ENCODE measurements at regions not wholly inside any gene's neighbourhood (a gene's known extent, or its start where the extent isn't known, plus 50 kb on each side); places are given as distances from the start of the nearest gene placed in this dataset.

DNA sequence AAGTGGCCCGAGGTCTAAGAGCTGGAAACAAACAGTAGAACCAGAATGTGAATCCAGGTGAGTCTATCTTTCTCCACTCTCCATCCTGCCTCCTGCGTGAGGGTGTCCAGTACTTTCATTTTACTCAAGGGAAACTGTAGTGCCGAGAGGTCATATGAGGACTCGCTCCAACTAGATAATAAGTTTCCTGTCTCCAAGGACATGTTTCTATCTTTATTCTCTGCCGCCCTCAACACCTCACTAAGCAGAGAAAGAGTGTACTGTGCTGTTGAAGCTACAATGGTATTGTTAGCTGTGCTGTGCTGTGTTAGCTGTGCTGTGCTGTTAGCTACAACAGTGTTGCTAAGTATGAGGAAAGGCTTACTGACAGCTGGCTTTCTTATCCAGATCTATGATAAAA, 137.9 kb upstream of the COL8A1 start:
- no peak for DNase-seq (ENCODE audit: low spot score)

DNA sequence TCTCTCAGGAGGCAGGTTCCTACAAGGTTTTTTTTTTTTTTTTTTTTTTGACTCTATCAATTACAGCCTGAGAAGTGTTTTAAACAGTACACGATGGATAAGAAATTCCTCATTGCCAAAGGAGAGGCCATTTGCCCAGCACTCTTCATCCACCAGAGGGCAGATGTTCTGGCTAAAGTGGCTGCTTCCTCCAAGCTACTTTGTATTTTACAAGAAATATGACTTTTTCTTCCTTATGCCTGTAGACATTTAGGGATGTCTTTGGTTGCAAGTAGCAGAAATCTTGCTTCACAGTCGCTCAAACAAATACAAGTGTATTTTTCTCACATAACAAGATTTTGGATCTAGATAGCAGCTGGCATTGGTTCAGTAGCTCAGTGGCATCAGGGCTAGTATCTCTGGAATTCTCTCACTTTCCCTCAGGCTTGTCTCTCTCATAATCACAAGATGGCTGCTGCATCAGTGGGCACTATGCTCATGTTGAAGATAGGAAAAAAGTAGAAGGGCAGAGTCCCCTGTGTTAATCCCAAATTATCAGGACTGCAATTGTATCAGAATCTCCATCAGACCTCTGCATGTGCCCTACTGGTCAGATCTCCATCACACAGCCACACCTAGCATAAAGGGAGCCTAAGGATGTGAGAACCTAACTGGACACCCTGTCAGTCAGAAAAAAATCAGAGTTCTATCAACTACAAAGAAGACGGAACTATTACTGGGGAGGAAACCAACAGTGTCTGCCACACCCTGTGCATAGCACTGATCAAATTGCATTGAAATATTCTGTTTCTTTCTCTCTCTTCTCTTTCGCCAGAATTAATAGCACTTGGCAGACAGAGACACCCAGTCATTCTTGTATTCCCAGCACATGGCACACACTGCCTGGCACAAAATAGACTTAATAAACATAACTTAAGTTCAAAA, 138.9 kb upstream of the COL8A1 start:
- DNase-seq (ENCODE audit: low spot score), result peak; percentile 15

DNA sequence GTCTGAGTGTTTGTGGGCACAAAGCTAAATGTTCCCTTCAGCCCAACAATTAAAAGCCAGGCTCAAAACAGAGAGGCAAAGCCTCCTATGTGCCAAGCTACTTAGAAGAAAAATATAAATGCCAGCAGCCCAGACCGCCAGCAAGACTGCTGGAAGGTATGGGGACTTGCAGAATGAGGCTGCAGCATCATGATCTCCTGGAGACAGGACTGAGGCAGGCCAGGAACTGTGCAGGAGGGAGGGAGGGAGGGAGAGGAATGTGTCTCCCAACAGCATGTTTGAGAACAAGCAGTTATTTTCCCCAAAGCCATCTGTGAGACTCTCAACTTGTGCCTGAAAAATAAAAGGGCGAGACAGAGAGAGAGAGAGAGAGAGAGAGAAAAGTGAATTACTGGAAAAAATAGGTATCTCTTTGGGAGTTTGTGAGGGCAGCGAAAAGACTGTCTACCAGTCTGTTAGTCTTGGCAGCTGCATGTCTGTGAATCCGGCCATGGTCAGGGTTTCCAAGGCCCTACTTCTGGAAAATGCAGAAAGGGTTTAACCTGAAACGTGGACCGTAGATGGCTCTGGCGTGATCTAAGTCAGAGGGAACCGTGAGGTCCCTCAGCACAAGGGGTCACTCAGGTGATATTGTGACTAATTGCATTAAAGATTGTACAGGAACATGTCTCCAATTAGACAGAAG, 139.7 kb upstream of the COL8A1 start:
- DNase-seq (ENCODE audit: low spot score), result no peak

DNA sequence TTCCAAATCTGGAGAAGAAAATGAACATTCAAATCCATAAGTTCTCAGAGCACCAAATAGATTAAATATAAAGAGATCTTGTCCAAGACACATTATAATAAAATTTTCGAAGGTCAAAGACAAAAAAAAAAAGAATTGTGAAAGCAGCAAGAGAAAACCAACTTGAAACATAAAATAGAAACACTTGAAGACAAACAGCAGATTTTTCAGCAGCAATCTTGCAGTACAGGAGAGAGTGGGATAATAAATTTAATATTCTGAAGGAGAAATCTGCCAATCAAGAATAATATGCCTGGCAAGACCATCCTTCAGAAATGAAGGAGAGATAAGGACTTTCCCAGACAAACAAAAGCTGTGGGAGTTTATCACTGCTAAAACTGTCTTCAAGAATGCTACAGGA, 150.5 kb upstream of the COL8A1 start:
- DNase-seq (ENCODE audit: low spot score), result no peak

DNA sequence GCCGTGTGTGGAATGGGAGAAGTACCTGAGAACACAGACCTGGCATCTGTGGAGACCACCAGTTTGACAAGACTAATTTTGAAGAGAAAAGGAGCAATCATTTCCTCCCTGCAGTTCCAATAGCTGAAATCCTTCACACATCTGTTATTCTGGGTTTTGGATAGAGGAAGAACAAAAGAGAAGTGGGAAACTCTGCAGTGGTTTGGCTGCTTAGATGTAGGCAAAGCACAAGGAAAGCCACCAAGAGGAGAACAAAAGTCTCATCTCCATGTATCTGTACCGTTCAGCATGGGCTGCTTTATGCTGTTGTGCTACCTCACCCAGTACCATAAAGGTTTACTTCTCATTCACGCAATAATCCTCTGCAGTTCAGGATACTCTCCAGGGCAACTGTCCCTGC, 153.1 kb upstream of the COL8A1 start:
- DNase-seq (ENCODE audit: low spot score), result no peak

DNA sequence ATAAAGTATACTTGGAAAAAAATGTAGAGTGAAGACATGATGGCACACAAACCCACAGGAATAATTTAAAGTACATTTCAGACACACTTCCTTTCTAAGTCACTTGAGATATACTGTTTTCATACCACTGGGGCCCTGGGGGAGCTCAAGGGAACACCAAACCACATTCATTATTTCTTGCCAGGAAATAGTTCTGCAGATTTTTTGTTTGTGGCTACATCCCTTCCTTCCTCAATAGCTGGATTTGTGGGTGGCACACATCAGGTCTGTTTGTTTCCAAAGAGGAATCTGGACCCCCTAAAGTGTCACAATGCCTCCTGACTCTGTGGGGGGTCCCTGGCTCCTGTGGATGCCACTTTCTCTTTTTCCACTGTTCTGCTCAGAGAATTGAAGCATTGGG, 153.5 kb upstream of the COL8A1 start:
- no peak for DNase-seq (ENCODE audit: low spot score)

DNA sequence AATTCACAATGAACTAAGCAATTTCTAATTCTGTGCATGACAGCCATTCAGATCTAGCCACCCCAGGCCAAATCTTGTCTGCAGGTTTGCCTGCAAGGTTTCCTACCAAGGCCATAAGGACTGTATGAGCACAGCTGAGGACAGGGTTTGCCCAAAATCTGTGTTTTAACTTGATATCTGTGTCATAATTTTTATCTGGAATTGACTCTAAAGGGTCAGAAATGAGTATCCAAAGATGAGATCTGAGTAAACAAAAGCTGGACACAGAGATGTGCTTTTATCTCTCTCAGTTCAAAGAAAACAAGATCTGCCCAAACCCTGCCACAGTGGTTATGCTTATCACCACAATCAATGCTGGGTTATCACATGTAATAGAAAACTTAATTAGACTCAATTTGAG, 154.6 kb upstream of the COL8A1 start:
- DNase-seq (ENCODE audit: low spot score), result no peak

DNA sequence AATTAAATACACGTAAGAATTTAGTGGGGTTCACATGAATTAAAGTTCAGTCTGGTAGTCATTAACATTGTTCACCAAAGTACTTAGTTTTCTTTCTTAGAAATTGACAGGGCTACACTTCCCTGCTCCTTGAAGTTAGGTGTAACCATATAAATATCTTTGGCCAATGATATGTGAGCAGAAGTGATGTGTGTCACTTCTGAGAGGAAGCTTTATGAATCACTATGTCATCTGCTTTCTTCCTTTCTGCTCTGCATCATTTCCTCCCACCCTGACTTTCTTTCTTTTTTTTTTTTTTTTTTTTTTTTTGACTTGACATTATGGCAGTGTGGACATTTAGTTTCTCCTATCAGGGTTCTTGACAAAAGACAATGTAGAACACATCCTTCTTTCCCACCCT, 156.2 kb upstream of the COL8A1 start:
- DNase-seq (ENCODE audit: low spot score), result no peak

DNA sequence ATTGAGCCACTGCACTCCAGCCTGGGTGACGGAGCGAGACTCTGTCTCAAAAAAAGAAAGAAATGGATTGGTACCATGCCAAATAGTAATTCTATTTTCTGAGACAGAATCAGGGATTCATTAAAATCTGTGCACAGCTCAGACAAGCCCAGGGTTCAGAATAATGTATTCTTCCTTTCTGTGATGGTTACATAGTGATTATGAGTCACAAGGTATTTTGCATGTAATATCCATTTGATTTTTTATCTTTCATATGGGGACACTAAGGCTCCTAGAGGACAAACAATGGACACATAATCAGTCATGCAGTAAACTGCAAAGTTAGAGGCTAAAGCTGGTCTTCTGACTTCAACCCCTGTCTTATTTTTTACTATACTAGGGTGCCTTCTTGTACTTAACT, 156.8 kb upstream of the COL8A1 start:
- no peak for DNase-seq (ENCODE audit: low spot score)

DNA sequence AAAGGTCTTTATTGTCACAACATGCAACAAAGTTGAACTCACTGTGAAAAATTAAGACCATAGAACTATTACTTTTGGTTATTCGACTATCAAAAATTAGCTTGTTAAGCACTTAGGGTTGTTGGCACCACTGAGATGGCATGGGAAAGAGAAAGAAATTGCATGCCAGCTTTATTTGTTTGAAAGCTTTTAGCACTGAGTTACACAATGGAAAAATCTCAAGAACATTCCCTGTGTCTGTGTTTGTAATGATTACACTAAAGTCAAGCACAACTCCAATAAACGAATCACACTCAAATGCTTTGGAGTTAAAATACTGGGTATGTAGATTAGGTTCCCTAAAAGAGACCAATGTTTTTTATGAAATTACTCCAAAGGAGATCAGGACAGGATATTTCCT, 158.6 kb upstream of the COL8A1 start:
- no peak for DNase-seq (ENCODE audit: low spot score)

DNA sequence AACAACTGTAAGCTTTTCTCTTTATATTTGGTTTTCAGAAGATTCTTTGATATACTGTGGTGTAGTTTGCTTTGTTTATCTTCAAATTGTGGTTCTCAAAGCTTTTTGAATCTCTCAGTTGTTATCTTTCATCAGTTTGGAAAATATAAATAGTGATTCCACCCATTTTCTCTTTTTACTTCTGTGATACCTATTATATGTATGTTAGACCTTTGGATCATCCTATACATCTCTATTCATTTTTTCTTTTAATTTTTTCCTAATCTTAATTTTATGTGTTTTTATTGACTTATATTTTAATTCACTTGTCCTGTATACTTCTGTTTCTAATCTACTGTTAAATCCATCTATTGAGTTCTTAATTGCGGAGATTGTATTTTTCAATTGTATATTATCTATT, 160.7 kb upstream of the COL8A1 start:
- DNase-seq (ENCODE audit: low spot score), result no peak

DNA sequence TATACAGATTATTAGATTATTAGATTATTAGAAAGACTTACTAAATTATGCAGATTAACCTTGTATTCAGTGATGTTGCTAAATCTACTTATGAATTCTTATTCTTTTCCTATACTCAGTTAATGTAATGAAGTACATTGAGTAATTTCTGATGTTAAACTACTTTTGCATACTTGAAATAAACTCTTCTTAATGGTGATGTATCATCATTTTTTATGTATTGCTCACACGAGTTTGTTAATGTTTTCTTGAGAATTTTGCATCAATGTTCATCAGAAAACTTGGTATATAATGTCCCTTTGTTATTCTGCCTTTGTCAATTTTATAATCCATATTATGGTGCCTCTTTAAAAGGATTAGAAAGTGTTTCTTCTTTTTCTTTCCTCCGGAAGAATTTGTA, 163.2 kb upstream of the COL8A1 start:
- DNase-seq (ENCODE audit: low spot score), result no peak

DNA sequence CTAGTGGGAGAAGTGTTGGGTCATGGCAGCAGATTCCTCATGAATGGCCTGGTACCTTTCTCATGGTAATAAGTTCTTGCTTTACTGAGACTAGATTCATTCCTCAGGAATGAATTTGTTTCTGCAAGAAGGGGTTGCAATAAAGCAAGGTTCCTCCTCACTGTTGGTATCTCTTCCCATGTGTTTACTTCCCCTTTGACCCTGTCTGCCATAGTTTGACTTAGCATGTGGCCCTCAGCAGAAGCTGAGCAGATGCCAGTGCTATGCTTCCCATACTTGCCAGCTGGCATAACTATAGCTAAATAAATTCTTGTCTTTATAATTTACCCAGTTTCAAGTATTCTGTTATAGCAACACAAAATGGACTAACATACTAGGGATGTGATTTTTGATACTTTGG, 163.6 kb upstream of the COL8A1 start:
- DNase-seq (ENCODE audit: low spot score), result no peak

DNA sequence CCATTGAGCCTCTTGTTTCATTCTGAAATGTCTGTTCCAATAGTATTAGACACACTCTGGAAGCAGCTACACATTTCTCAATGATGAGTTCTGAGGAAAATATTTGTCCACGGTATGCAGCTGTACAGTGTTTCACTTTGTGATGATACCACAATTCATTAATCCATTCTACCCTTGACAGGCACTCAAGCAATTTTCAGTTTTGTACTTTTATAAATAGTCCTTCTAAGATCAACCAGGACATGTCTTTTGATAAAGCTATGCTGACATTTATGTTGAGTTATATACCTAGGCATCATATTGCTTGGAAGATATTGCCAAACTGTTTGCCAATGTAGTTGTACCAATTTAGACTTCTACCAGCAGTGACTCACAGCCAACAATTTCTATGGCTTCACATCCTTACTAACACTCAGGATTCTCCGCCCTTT, 165.1 kb upstream of the COL8A1 start:
- no peak for DNase-seq (ENCODE audit: low spot score)

DNA sequence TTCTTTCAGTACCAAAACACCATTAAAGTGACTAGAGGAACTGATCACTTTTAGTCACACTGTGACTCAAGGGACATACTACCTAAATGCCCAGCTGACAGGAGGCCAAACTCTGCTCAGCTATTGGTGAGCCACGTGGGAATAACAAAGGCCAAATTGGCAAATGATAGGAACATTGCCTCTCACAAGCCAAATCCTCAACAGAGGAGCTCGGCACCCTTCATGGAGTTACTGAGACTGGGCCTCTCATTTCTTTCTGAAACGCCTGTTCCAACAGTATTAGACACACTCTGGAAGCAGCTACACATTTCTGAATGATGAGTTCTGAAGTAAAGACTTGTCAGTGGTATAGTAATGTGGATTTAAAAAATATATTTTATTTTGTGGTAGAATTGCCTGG, 166.0 kb upstream of the COL8A1 start:
- no peak for DNase-seq (ENCODE audit: low spot score)

DNA sequence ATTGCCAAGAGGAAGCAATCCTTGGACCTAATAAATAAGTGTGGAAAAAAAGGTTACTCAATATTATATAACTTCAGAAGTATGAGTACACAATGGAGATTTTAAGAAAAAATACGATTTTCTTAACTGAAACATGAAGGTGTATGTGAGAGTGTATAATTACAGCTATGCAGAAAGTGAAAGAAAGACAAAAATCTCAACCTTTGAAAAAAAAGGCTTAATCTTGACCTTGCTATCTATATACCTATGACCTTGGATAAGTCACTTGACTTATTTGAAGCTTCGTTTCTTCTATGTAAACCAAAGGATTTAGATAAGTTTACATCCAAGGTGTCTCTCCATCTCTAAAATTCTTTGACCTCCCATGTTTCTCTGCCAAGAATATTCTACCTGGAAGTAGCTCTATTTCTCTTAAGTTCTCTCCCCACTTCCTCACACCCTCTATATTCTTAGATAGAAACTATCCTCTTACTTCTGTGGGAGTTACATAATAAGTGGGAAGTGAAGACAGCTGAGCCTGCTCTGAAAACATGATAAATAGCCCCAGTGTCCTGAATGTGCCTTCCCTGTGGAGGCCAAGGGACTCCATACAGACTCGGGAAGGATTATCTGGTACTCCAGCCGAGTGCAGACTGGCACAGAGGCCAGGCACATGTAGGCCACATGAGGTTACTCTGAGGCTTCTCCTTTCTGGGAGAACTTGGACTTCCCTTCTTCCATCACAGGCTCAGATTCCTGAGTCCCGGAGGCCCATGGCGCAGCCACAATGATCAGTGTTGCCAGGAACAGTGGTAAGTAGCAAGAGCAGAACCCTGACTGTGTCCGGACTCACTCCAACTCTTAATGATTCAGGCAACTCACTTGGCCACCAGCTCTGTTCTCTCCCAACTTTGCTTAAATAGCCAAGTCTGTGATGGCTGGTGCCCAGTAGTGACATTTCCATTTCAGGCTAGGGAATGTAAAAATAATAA, 166.8 kb upstream of the COL8A1 start:
- no peak for DNase-seq (ENCODE audit: low spot score)

DNA sequence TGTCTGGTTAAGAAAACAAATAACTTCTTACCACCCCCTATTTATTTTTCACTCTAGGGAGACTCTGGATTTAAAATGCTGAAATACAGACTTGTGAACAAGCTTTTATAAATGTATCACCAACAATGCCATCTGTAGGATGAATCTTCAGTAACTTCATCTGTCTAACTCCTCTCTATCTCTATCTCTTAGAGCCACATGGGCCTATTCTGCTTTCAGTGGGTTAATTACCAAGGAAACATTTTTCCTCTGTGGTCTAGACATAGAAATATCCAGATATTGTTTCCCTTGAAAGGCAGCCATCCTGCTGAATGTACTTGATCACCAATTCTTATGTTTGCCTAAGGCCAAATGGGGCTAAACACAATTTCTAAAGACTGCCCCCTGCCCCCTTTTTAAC, 167.6 kb upstream of the COL8A1 start:
- no peak for DNase-seq (ENCODE audit: low spot score)

DNA sequence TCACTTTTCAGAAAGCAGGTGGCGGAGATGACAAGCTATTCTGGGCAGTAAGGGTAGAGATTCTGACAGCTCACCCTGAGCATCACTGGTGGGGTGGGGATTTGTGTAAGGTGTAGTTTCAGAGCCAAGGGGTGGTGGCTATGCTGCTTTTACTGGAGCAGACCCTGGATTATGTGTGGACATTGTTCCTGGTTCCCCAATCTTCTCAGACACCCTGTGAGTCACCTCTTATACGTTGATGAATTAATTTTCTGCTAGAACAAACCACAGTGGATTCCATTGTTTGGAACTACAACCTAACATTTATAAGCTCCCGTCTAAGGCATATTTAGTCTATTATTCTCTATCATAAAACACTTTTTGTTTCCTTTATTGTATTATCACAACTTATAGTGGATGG, 169.5 kb upstream of the COL8A1 start:
- no peak for DNase-seq (ENCODE audit: low spot score)

DNA sequence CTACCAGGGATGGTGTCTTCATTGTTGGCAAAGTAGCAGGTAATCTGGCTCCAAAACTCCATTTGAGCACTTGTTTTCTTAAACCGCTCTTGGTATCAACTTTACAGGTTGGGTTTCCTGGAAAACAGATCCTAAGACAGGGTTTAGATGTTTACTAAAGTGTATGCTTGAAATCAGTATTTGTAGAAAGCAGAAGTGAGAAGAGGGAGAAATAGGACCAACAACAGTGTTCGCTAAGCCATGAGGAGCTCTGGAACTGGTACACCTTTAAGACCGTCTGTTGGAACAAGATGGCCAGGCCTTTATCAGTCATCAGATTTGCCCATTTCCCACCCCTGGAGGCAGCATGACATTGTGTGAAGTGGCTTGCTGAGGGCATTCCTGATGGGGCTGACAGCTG, 171.0 kb upstream of the COL8A1 start:
- no peak for DNase-seq (ENCODE audit: low spot score)

DNA sequence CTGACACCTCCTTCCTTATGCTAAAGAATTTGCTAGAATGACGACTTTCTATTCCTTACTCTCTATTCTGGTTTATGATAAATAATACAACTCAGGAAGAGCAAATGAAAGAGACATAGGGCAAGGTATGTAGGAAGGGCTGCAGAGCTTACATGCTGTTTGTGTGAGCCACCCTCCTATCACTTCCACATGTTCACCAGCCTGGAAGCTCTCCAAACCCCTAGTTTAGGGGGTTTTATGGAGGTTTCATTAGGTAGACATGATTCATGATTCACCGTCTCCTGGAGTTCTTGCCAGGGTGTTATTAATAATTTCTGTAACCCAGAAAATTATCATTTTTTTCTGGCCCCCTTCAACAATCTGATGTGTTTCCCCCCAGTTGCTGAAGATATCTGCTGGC, 172.1 kb upstream of the COL8A1 start:
- no peak for DNase-seq (ENCODE audit: low spot score)

DNA sequence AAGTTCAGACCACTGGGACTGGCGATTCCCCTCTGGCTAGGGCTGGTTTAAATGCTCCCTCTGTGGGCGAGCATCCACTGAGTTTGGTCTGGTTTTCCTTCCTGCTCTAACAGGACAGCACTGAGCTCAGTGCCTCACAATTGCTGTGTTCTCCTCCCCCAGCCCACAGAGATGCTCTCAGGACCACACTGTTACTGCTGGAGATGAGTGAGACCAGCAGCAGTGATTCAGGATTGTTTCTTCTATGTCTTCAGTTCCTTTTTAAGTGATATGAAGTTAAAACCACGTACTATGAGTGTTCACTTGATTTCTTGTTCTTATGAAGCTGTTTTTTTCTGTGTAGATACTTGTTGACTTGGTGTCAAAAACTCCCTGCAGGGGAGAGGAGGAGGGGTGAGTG, 180.4 kb upstream of the COL8A1 start:
- DNase-seq (ENCODE audit: low spot score), result no peak

DNA sequence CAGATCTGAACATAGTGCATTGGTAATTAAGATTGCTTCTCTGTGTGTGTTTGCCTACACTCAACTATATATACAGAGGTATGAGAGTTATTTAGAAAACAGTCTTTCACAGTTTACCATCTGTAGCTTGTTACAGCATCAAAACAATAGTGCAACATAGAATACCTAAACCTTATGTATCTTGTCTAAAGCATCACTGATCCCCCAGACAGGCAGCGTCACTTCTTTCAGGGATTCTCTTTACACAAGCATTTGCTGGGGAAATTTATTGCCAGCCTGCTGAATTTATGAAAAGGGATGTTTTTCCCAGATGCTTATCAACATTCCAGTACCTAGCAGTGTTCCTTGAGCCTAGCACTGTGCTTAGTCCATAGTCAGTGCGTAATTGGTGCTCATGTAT, 195.8 kb upstream of the COL8A1 start:
- DNase-seq (ENCODE audit: low spot score), result no peak

Data from cerebellar cortex (tissue), 1 donor.